C4-2B (cell line): ENCODE measurements at regions not wholly inside any gene's neighbourhood (a gene's known extent, or its start where the extent isn't known, plus 50 kb on each side); places are given as distances from the start of the nearest gene placed in this dataset.

Source experiments
- ZFX ChIP-seq: fragments of 450-650 bp; IDR thresholded peaks from 2 replicates; pipeline ENCODE4 v1.6.1; 2017
- TF ChIP-seq, protein P1 (sequence below): fragments of 450-650 bp; conservative IDR thresholded peaks from 2 replicates; pipeline ENCODE4 v1.5.1; 2017; ENCODE audit warnings: mild to moderate bottlenecking

GRCh38 chr7:18290223-18290622, 205.3 kb upstream of the HDAC9 start:
- TF ChIP-seq, protein P1, sequence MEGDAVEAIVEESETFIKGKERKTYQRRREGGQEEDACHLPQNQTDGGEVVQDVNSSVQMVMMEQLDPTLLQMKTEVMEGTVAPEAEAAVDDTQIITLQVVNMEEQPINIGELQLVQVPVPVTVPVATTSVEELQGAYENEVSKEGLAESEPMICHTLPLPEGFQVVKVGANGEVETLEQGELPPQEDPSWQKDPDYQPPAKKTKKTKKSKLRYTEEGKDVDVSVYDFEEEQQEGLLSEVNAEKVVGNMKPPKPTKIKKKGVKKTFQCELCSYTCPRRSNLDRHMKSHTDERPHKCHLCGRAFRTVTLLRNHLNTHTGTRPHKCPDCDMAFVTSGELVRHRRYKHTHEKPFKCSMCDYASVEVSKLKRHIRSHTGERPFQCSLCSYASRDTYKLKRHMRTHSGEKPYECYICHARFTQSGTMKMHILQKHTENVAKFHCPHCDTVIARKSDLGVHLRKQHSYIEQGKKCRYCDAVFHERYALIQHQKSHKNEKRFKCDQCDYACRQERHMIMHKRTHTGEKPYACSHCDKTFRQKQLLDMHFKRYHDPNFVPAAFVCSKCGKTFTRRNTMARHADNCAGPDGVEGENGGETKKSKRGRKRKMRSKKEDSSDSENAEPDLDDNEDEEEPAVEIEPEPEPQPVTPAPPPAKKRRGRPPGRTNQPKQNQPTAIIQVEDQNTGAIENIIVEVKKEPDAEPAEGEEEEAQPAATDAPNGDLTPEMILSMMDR = no peak
- no peak for TF ChIP-seq ZFX
